Left colon (tissue), 2 donors: ENCODE measurements at regions not wholly inside any gene's neighbourhood (a gene's known extent, or its start where the extent isn't known, plus 50 kb on each side); places are given as distances from the start of the nearest gene placed in this dataset.
"Not testable (repeated sequence)": the region's sequence is repeated elsewhere in the genome, so short reads cannot be mapped to it uniquely, and the experiment has no call there.

Experiments used
- ATAC-seq: fragments of 200-7000 bp; cut with Tn5 transposase; one replicate; pipeline ENCODE4 v1.9.1; 2020; ENCODE audit warnings: mild to moderate bottlenecking, moderate library complexity
- DNase-seq, 2 donors: peaks; one replicate each; pipeline ENCODE4 v3.0.0-alpha.2; 2020
- intact Hi-C, 2 donors: fragments of 100-400 bp; cut with DNase I in 1 of 2; cut with micrococcal nuclease in 1 of 2; formaldehyde crosslinking; loops; one replicate each; pipeline versions ENCODE4 v1.11.2 to v1.14.0; 2022; cut with DNase I, micrococcal nuclease
- donor health status: DM: no; HTN: no; CAD: no.
- donor health status: DM: yes; HTN: yes; CAD: no.

DNA sequence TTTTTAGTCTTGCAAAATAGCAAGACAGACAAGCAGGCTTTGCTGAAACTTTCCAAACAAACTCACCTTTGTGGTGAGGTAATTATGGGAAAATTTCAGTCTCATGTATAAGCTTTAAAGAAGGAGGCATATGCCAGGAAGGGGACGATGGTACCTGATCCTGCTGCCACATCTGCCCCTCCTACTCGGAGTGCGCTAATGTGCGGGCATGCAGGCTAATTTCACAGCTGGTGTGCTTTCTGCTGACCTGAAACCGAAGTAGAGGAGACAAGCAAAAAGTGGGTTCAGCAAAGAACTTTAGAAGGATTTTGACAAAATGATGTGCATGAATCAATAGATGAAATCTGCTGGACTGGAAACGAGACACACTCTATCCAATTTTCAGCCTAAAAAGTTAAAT is 117.1 kb upstream of the IRX4 start:
- ATAC-seq: no peak
- no peak for DNase-seq
- intact Hi-C loops: no loop called here

DNA sequence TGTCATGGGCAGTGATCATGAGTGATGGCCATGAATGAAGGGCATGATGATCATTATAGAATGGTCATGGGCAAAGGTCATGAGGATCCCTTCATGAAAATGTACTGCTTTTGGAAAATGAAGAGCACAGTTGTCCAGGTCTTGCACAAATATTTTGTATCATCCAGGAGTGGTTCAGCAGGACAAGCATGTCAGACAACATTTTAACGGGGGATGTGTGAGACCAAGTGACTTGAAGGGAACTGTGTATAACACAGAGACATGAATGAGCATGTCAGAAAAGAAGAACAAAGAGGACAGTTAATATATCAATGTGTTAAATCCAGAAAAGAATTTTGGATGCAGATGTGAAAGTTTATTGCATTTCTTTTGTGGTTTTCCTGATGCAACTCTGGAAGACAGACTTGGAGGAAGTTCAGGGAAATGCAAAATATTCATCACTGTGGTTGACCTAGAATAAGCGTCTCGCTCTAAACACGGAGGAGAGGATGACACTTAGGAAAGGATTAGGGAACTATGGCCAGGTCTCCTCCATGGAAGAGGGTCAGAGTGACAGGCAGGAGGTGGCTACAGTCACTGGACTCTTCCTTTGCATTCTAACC is 116.1 kb upstream of the IRX4 start:
- DNase-seq (no peak), ATAC-seq (no peak)
- intact Hi-C loops: no loop called here

DNA sequence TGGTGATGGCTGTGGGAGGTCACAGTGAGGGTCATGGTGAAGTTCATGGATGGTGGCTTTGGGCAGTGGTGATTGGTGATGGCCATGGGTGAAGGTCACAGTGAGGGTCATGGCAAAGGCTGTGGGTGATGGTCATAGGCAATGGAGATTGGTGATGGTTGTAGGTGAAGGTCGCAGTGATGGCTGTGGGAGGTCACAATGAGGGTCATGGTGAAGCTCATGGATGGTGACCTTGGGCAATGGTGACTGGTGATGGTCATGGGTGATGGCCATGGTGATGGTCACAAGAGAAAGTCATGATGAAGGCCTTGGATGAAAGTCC is 115.6 kb upstream of the IRX4 start:
- ATAC-seq: no peak
- intact Hi-C loops: no loop called here

DNA sequence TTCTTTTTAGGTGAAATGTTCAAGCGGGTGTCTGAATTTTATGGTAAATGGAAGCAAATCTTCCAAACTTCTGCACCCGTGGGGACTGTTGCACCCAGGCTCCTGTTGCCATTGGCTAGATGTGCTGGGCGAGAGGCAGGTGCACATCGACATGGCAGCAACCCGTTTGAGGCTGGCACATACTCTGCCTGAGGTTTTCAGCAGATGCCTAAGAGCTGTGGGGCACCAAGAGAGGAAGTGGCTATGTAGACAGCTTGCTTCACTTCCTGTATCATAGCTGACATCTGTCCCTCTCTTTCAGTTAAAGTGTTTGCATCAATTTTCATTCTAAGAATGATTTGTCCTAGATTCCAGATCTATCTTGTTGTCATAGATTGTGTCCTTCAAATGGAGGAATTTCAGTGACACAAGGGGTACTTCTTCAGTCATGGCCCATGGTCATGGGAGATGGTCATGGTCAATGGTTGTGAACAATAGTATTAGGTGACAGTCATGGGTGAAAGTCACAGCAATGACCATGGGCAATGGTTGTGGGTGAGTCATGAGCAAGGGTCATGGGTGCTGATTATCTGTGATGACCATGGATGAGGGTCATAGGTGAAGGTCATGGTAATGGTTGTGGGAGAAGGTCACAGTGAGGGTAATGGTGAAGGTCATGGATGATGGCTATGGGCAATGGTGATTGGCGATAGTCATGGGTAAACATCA is 115.1 kb upstream of the IRX4 start:
- no peak for ATAC-seq
- intact Hi-C loops: no loop called here

More for the DNA sequence above, 115.6 kb upstream of the IRX4 start:
- DNase-seq: no peak

DNA sequence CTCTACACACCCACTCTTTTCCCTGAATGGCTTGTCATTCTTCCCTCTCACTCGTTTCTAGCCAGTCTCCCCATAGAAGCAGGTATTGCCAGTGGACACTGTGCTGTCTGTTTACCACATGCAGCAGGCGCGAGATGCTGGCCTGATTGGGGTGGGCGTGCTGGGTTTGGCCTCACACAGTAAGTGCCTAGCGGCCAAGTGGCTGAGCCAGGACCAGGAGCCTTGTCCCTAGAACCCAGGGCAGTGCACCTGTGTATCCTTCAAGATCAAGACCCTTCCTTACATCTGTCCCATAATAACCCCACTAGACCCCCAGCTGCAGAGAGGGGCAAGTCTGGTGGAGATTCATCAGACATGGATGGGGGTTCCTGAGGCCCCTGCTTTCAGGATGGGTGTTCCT is 112.8 kb upstream of the IRX4 start:
- DNase-seq (no peak), ATAC-seq (no peak)
- intact Hi-C loops: no loop called here

More for the DNA sequence above, 115.1 kb upstream of the IRX4 start:
- no peak for DNase-seq

DNA sequence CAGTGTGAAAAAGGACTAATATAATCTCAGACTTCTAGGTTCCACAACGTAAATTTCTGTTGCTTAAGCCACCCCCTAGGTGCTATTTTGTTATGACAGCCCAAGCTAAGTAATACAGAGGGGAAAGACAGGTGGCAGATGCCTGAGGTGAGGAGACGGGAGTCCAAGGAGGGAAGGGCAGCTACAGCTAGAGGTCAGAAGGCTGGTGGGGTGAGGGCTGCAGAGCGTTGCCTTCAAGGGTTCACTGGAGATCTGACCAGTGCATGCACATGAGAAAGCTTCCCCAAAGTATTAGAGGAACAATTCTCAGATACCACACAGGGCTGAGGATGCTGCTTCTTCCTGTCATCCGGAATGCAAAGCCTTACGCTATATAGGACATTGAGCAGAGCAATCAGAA is 104.7 kb upstream of the IRX4 start:
- no peak for ATAC-seq
- intact Hi-C loops: no loop called here
- no peak for DNase-seq

DNA sequence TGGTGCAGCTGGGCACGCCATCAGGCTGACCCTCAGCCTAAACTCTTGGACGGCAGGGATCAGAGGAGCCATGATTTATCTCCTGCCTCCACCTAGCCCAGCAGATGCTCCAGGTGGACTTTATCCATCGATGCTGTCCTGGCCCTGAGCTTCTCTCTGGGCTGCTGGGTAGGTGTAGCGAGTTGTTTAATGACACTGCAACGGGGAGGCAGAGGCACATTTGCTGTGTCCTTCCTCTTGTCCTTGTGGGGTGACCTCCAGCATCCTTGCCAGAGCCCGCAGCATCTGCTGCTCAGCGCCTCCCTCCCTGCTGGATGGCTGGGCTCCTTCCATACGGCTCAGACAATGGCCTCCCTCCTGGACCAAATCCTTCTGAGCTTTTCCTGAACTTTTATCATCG is 103.1 kb upstream of the IRX4 start:
- ATAC-seq: no peak
- no peak for DNase-seq
- intact Hi-C loops: no loop called here

DNA sequence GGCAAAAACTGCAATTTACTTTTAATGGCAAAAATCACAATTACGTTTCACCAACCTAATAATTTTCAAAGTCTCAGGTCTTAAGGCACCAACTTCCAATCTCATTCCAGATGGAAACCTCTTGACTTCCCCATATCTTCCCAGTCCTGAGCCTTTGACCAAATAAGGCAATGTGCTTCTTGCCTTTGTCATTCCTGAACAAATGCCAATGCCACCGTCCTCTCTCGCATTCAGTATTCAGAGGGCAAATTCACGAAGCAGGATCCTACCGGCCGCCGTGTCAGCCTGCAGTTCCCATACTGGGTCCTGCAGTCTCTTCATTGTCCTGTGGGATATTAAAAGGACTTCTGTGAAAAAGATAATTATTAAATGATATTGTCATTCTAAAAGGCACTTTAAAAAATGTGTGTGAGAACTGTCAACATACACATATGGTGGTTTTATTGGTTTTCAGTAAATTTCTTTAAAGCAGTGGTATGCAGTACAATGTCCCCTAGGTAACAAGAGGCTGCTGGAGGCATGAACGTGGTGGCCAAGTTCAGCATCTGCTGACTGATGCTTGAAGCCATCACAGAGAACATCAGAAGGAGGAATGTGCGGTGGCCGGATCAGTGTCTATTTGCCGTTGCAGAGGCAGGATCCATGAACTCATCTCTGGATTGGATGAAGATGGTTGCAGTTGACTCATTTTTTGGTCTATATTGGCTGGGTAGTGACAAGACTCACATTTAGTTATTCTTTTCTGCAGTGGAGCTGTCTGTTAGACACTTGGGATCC is 101.4 kb upstream of the IRX4 start:
- intact Hi-C loops: no loop called here
- DNase-seq (no peak), ATAC-seq (no peak)

DNA sequence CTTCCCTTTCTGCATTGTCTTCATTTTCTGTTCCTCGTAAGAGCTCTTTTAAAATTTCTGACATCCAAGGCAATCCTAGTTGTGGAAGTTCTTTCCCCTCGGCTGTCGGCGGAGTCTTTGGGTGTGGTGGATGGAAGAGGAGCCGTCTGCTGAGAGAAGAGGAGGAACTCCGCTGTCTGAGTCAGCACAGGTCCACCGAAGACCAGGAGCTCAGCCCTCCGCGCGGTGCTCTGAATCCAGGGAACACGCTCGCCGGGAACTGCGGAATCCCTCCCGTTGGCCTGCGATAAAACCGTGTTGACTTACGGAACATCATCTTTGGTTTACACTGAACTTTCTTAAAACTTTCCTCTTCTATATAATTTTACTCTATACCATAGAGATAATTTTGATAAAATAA is 100.7 kb upstream of the IRX4 start:
- ATAC-seq (no peak), DNase-seq (no peak)
- intact Hi-C loops: no loop called here

DNA sequence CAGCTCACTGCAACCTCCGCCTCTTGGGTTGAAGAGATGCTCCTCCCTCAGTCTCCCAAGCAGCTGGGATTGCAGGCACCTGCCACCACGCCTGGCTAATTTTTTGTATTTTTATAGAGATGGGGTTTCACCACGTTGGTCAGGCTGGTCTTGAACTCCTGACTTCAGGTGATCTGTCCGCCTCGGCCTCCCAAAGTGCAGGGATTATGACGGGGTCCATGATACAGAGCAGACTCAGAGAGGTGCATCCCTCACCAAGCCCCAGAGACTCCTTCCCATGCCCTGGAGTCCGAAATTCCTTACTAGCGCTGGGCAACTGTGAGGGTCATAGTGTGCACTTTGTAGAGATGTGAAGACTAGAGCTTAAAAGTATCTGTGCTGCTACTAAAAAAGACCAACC is 99.8 kb upstream of the IRX4 start:
- ATAC-seq, DNase-seq, intact Hi-C loops: not testable (repeated sequence)

DNA sequence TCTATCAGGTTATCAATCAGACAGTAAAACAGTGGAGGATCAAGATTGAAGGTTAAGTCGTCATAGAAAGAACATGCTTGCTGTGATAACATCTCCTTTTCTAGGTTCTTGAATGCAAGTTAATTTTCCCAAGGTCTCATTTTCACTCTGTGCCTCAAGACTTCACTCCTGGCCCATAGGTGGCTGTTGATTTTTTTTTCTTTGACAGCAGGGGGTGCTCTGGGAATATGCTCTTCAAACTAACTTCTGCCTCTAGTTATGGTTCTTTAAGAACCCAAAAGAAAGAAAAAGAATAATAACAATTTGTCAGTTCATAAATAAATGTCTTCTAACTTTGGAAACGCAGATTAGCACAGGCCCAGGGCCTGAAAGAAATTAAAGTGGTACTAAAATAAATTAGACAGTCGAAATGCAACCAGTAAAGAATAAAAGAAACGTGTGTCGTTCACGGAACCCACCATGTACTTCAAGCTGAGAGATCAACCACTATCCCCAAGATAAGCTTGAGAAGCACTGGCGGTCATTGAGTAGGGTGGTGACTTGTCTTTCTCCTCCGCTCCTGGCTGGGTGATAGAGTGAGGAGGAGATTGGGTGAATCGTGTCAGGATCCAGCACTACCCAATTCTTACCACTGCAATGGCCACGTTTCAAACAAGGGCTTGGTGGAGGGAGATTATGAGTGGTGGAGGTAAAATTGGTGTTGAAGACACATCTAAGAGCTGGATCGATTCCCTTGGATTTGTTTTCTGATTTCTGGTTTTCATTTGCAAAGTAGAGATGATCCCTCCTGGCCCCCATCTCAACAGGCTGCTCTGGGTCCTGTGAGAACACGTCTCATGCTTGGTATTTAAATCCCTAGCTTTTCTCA is 93.4 kb upstream of the IRX4 start:
- ATAC-seq (no peak), DNase-seq (no peak)
- intact Hi-C loops: no loop called here

DNA sequence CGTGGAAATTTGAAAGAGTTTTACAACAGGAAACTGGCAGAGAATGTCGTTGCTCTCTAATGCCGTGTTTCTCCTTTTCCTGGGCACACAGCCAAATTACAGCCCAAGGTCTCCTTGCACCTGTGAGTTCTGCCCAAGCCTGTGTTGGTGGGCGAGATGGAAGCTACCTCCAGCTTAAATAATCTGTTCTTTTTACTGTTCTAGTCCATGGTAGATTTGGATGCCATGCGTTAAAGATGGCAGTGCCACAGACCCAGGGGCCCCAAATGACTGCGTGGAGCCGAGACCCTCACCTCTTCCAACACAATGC is 92.6 kb upstream of the IRX4 start:
- DNase-seq (no peak), ATAC-seq (peak; percentile 26)
- intact Hi-C loops: no loop called here

DNA sequence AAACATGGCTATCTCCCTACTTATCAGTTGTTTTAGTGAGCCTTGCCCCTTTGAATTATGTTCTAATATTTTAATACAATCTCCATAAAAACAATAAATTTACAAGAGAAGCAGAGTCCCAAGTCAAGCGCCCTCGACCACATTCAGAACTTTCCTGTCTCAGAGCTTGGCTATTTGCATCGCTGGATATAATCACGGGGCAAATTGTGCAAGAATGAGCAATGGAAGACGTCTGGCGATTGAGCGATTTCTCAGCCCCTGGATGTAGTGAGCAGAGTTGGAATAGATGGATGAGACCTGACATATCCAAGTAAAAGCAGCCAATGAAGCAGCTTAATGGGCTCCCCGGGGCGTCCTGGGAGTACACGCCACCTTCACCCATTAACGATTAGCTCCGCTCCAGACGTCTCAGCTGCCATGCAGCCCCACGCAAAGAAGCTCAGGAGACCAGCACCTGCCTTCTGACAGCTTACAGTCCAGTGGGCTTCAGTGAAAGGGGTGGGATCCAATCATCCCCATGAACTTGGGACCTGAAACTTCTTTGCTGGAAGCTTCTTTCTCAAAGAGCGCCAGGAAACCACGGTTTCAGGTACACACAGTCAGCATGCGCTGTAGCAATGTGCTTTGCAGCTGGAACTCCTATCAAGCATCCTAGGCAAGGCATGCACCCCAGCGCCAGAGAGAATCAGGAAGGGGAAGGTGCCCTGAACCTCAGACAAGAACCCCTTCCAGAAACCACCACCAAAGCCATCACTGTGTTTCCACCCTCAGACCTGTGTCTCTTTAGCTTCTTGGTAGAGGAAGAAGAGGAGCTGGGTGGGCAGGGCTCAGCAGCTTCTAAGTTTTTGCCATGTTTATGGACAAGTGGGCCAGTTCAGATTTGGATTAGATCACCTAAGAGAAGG is 92.0 kb upstream of the IRX4 start:
- intact Hi-C loops: no loop called here
- ATAC-seq (no peak), DNase-seq (no peak)

DNA sequence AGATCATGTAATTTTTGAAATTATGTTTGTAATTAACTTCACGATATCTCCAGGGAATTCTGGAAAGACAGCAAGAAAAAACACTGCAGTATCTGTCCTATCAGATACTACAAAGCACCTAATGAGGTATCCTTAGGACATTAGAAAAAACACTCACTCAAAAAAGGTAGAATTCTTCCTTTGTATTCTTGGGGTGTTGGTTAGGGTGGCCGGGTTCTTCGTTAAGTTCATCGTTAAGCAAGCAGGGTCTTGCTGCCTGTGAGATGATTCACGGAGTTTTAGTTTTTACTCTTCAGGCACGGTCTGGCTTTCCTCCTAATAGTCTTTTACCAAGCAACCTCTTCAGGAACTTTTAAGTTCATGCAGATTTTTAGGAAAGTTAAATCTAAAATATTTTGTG is 91.4 kb upstream of the IRX4 start:
- intact Hi-C loops: no loop called here
- no peak for ATAC-seq
- no peak for DNase-seq

DNA sequence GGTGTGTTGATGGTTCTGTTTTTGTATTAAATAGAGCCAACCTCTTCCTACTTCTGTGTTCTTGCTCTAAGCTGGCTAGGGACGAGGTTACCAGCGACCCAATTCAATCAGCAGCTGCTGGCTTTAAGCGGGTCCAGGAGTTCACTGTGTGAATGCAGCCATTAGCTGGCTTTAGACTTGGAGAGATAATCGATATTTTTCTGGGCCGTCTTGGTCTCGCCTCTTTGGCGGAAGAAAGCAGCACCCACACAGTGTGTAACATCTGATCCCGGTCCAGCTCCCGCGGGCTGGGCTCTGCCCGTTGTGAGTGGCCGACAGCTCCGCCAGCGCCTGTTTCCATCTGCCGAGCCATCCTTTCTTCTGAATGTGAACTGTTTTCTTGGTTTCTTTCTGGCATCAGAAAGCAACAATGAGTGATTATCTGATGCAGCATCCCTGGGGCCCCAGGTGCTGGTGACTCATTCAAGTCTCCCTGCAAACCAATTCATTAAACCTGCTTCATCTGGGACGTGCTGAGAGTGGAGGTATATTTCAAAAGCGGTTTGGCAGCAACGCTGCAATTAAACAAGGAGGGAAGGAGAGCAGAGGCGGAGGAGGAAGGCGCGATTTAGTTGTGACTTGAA is 90.8 kb upstream of the IRX4 start:
- intact Hi-C loops: no loop called here
- ATAC-seq (no peak), DNase-seq (no peak)

DNA sequence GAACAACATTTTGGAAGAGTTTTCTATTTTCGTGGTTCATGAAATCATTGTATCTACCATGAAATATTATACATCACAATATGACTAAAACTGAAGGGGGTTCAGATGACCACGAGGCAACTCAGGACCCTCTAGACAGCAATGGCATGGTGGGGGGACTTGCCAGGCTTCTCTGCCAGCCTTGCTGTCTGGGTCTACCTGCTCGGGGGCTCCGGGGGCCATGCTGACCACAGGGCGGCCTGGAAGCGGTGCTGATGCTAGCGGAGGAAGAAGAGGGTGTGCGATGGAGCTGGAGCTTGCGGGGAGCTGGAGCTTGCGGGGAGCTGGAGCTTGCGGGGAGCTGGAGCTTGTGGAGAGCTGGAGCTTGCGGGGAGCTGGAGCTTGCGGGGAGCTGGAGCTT is 89.2 kb upstream of the IRX4 start:
- DNase-seq (no peak), ATAC-seq (no peak)
- intact Hi-C loops: no loop called here

DNA sequence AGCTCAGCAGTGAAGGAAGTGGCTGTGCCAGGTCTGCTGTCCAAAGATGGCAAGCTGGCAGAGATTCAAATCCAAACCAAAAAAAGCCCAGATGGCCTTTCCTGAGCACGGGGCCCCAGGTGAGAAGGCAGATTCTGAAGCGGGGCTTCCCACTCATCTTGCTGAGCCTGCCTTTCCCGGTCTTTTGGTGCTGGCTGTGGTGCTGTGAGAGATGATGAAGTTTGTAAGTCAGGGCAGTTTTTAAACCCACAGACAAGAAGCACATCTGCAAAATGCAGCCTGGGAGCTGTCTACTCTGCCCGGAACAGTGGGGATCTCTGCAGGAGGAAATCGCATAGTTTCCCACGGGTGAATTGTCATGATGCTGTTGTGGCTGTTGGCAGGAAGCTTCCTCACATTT is 85.0 kb upstream of the IRX4 start:
- ATAC-seq (no peak), DNase-seq (no peak)
- intact Hi-C loops: no loop called here

DNA sequence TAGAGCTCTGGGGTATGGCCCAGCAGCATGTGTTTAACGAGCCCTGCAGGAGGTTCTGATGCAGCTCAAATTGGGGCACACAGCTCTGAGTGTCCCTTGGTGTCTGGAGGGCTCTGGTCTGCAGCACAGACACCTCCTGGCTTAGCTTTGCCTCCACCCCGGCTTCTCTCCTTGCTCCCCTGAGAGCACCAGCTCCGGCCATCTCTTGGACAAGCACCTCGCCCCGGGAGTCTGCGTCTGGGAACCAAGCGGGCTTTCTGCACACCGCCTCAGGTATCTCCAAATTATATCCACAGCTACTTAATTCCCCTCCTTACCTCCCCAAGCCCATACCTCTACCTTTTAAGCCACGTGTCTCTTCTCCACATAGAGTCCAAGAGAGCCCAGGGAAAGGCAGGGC is 83.7 kb upstream of the IRX4 start:
- intact Hi-C loops: no loop called here

More for the DNA sequence above, 83.7 kb upstream of the IRX4 start:
- ATAC-seq (no peak), DNase-seq (no peak)
